Middle frontal gyrus (tissue), 1 donor: ENCODE measurements at regions not wholly inside any gene's neighbourhood (a gene's known extent, or its start where the extent isn't known, plus 50 kb on each side); places are given as distances from the start of the nearest gene placed in this dataset.

ENCODE experiments used
- DNase-seq: peaks from one replicate; pipeline ENCODE4 v3.0.0-alpha.2; 2015; ENCODE audit warnings: low spot score; ENCODE audit errors: extremely low spot score

DNA sequence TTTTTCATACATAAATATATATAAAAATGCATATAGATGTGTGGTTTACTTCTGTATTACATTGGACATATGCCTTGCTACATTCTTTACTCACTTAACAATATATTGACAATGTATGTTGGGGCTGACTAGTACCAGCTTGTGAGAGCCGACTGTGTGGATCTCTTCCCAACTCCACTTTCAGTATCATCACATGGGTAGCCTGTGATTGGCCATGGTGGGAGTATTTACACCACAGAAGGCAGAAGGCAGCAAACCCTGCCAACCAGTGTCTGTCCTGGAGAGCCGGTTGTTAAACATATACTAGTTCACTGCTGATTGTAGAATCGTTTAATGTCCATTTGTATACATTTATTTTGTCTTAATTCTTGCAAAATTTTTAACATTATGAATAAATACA, 638.7 kb downstream of the DHX35 start:
- DNase-seq: no peak

DNA sequence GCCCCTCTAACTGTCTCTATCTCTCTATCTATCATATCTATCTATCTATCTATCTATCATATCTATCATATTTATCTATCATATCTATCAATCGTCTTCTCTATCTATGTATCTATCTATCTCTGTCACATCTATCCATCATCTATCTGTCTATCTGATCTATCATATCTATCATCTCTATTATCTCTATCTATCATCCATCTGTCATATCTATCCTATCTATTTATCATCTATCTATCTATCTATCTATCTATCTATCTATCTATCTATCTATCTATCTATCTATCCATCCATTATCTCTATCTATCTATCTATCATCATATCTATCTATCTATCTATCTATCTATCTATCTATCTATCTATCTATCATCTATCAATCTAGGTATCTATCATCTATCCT, 638.0 kb downstream of the DHX35 start:
- DNase-seq: no peak

DNA sequence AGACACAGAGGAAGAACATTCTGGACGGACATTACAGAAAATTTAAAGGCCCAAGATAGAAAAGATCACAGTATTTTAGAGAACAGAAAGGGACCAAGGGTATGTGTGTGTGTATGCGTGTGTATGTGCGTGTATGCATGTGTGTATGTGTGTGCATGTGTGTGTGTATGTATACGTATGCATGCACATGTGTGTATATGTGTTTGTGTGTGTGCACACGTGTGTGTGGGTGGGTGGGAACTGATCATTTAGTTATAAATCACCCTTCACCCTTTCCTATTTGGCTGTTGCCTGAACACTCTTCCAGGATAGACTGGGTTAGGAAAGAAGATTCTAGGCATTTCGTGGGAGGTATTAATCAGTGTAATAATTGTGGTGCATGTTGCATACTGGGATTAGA, 634.4 kb downstream of the DHX35 start:
- no peak for DNase-seq

DNA sequence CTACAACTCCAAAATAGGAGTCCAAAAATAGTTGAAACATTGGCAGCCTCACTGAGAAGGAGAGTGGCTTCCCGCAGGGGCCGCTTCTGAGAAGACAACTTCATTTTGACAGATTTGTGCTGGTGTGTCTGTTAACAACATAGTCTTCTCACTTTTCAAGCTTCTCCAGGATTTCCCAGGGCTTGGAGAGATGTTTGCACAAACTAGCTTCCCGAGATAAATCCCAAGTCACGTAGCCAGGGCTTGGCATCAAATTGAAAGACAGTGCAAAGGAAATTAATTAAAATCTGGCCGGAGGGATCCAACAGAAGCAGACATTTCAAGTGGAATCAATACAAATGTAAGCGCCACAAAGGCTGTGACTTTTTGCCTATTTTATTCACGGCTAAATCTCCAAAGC, 630.2 kb downstream of the DHX35 start:
- DNase-seq: no peak

DNA sequence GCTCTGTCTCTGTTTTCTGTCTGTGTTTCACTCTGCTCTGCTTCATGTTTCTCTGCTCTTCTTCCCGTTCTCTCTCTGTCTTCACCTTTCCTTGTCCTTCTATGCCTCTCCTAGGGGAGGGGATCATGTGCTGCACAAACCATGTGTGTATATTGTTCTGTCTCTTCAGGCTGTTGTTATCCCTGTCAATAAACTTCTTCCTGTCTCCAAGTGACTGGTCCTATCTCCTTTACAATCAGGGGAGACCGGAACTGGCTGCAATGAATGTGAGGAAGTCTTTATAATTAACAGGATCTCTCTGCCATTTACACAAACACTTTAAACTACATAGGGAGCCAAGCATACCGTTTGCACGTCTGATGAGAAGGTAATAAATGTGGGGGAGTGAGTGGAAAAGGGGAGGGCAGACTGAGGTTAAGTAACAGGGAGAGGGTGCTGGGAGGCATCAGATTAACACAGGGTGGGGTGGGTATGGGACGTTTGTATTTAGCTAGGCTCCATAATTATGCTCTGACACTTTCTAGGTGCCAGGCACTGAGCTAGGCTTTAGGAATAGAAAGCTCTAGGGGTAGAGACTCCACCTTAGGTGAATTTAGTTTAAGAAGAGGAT, 626.1 kb downstream of the DHX35 start:
- DNase-seq: no peak

DNA sequence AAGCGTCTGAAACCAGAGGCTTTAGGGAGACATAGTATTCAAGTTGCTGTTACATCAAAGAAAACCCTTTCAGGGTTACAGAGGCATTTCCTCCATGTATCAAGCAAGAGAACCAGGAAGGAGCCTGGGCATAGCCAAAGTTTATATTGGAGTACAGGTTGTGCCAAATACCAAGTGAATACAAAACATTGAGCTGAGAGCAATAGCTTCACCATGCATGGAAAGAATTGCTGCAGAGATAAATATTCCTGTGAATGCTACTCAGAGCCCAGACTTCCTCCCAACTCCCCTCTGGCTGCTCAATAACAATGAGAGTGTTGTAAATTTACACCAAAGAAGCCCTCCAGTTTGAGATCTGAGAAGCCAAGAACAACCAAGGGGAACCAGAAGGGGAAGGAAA, 618.9 kb downstream of the DHX35 start:
- DNase-seq: no peak

DNA sequence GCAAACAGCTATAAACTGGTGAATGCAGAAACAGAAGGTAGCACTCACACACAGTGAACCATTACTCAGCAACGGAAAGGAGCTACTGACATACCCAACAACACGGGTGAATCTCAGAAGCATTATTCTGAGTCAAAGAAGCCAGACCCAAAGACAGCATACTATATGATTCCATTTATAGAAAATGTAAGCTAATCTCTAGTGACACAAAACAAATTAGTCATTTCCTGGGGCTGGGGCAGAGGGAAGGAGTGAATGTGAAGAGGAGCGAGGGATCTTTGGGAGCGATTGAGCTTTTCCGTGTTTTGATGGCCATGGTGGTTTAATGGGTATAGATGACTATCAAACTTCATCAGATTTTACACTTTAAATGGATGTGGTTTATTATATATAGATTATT, 614.6 kb downstream of the DHX35 start:
- DNase-seq: no peak

DNA sequence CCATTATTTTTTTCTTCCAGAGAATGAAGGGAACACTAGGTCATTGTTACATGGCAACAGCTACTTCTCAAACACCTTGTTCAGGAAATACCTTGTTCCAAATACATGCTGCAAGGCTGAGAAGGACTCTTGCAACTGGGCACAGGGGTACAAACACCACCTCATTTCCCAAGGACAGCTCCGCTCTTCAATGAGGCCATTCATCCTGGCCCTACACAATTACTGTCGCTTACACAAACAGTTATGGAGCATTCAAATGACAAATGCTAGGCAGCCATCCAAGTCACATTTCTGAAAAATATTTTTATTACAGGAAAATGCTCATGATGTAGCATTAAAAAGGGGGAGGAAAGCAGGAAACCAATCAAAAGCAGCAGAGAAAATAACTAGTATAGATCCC, 611.9 kb downstream of the DHX35 start:
- no peak for DNase-seq

DNA sequence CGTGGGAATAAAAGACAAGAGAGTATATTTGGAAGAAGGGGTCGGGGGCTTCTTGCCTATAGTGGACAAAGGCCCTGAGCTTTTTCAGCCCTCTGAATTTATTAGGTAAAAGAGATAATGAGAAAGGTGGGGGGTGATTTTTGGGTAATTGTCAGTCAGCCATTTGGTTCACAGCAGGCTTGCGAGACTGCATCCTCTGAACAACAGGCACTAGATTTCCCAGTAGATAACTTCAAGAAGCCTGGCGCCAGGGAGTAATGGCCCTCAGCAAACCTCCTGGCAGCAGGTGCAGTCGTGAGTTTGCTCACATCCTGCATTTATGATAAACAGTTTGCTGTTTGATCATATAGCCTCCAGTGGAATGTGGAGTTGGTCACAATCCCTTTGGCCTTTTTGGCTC, 609.0 kb downstream of the DHX35 start:
- DNase-seq: no peak

DNA sequence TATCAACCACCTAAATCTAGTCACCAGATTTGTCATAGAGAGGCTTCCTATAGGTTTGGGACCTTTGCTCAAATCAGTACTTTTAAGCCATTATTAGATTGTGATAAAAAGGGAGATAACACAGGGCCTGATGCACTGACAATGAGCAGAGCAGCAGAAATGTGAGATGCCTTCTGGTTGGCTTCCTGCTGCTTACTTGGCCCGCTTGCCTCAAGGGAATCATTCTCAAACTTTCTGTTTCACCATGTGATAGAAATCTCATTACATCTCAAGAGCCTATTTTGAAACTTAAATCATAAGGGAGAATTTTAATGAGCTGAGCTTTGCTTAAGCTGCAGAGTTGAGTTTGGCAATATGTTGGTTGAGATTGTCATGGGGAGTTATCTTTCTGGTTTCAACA, 606.0 kb downstream of the DHX35 start:
- DNase-seq: no peak

DNA sequence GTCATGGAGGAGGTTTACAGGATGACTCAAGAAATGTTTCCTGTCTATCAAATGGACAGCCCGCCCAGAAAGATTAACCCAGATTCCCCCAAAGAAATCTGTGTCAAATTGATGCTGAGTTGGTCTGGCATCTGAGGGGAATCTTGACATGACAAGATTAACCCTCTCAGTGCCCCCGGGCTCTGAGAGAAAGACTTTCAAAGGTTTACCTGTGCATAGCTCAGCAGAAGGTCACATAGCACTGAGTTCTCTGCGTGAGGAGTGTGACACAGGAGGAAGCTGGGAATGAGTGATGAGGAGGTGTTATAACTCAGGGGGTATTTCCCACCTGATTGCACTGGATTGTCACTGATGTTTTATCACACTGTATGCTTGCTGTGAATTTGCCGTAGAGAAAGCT, 601.2 kb downstream of the DHX35 start:
- no peak for DNase-seq

DNA sequence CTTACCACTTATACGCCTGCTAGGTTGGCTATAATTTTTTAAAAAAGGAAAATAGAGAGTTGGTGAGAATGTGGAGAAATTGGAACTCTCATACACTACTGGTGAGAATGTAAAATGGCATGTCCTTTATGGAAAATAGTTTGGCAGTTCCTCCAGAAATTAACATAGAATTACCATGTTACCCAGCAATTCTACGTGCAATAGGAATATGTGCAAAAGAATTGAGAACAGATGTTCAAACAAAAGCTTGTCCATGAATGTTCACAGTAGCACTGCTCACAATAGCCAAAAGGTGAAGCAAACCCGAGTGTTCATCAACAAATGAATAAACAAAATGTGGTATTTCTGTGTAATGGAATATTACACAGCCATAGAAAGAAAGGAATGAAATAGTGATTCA, 592.2 kb downstream of the DHX35 start:
- DNase-seq: no peak

DNA sequence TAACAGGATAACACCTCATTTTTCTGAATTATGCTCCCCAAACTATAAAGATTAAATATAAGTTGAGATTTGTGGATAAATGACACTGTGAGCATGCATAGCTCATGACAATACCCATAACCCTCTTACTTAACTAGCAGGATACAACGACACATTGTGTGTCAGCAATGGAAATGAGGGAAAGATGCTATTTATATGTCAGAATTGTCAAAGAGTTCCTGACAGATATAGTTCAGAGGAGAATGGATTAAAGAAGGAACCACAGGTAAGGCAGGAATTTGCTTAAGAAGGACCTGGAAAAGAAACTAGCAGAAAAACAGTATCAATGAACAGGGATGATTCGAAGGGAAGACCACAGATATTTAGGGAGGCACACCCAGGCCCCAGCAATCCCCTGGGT, 591.0 kb downstream of the DHX35 start:
- DNase-seq: no peak

DNA sequence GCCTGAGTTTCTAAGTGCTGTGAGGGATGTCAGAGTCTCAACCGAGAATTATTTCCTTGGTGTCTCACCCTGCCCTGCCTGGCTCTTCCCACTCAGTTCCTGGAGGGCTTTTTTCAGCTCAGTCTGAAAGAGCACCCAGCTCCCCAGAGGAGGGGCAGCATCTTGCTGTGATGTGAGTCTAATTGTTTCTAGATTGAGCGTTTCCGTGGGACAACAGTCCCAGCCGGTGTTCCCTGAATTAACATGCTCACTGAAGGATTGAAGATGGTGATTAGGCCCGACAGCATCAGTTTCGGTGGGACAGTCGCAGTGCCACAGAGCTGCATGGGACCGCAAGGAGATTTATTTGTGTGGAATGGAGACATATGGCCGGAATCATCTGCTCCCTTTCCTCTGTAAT, 587.6 kb downstream of the DHX35 start:
- DNase-seq: no peak

DNA sequence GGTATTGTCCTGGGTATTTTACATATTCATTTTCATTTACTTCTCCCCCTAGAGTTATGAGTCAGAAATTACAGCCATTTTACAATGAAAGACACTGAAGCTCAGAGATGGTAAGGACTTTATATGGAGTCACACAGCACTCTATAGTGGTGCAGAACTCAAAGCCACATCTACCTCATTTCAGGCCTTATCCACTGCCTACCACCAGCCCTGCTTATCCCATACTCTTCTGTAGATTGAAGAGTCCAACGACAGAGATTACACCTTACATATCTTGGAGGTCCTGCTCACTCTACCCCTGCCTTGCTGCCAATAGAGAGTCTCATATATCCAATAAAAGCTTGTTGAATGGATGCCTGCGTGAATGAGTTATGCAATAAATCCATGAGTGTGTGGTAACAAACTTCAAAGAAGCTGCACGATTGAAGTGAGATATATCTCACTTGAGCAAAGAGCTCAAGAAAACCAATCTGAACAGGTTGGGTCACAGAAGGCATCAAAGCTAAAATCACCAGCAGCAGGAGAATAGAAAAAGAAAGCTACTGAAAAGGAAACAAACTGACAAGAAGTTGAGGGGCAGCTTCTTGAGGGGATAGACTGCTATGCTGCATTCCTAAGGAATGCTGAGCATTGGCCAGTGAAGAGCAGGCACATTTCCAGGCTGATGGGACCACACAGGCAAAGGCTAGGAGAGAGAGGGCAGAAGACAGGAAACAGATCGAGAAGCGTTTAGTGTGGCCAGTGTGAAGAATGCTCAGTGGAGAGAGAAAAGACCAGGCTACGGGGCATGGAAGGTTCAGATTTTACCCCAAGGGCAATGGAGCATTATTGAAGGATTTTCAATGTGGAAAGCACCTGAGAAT, 585.6 kb downstream of the DHX35 start:
- DNase-seq: no peak

DNA sequence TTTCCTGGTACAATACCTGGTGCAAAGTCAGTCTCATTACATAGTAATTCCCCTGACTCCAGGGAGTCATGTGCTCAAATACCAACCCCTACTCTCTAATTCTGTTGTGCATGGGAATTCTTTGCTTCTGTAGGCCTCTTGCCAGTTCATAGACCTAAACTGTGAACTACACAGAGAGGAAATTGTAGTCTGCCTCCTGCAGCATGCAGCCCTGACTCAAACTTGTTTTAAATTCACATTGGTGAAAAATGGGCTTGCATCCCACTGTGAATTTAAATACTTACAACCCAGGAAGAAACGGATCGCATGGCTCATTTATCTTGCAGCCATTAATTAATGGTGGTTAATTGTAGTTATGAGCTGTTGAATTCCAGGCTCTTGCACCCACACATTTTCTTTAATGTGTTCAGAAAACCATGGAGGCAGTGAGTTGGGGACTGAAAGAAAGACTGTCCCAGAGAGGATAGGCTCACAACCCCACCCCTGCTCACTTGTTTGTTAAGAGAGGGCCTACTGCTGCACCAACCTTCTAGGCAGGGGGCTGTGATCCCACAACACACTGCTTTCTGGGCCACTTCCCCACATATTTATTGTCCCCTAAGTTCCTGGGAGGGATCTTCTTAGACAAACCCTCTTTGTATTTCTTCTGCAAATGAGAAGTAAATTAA, 579.1 kb downstream of the DHX35 start:
- DNase-seq: no peak

DNA sequence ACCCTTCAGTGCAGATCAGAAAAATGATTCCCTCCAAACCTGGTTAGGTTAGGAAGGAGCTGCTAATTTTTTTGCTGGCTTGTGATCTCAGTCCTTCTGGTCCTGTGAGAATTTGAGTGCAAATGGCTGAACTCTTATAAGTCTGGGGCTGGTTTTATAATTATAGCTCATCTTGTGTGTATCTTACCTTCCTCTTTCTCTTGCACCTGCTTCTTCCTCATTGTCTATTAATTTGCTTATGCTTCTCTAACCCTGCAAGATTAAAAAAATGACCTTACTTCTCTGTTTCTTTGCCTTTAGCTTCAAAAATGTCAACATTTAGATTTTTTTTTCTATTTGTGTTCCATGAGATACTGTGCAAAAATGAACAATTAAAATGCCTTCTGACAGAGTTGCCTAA, 576.2 kb downstream of the DHX35 start:
- DNase-seq: no peak

DNA sequence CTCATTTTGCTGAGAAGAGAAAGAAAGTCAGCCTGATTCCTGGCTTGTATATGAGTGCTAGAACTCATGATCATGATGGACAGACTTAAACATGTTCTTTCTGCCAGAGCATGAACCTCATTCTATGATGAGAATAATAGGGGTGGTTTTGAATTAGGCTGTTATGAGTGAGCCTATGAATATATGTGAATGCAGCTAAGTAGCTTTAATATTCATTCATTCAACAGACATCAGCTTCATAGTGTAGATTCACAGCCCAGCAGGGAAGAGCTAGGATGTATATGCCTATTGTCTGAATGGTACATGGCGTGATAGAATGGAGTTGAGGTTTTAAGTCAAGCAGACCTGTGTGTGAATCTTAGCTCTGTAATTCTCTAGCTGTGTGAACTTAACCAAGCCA, 573.2 kb downstream of the DHX35 start:
- DNase-seq: no peak

DNA sequence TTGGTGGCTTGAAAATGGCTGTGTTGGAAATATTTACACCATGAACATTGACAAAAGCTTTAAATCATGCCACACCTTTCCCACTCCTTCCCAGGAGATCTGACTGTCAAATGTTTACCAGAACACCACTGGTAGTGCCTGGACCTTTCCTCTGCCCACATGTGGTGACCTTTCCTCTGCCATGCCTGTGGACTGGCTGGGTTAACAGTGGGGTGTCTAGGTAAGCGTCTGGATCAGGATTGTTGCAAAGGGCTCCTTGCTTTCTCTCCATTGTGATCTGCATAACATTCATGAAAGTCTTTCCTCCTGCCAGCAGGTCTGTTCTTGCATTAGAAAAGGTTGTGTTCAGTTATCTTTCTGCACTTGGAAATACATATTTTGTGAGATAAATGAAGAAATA, 572.7 kb downstream of the DHX35 start:
- DNase-seq: no peak

DNA sequence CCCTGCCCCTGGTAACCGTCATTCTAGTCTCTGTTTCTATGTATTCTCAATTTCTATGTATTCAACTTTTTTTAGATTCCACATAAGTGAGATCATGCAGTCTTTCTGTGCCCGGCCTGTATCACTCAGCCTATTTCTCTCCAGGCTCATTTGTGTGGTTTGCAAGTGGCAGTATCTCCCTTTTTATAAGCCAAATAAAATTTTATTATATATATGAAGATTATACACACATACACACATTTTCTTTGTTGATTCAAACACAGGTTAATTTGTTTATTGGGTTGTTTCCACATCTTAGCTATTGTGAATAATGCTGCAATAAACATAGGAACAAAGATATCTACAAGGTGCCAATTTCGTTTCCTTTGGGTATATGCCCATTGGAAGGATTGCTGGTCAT, 571.7 kb downstream of the DHX35 start:
- no peak for DNase-seq

DNA sequence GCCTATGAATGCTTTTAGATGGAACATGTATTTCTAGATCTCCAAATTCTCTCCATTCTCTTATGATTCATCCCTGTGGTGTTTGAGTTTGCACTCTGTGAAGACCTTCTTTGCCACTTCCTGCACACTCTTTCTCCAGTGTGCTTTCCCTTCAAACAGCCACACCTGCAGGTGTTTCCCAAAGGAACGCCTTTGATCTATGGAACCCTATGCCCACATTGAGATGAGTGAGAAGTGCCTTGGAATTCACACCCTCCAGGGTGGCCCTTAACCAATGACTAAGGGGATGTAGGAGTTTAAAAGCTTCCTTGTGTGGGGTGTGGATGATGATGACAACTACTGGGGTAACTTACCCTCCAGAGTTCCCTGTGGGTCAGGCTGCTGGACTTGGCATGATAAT, 570.1 kb downstream of the DHX35 start:
- no peak for DNase-seq

DNA sequence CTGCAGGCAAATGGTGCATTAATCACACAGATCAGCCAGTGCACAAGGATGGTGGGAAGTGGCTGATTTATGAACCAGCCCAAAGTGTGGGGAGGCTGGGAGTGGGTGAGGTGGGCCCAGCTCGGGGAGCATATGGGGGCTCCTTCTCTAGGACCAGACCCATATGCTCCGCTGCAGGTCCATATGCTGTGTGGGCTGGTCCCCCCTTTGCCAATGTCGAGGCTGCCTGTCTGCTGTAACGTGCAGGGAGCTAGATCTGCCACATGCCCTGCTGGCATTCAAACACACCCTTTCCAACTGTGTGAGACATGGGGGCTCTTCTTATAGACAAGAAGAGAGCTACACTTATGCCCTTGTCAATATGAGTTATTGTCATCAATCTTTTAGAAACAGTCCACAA, 566.3 kb downstream of the DHX35 start:
- no peak for DNase-seq
